ENCODE measurements at regions not wholly inside any gene's neighbourhood (a gene's known extent, or its start where the extent isn't known, plus 50 kb on each side); places are given as distances from the start of the nearest gene placed in this dataset.

DNA sequence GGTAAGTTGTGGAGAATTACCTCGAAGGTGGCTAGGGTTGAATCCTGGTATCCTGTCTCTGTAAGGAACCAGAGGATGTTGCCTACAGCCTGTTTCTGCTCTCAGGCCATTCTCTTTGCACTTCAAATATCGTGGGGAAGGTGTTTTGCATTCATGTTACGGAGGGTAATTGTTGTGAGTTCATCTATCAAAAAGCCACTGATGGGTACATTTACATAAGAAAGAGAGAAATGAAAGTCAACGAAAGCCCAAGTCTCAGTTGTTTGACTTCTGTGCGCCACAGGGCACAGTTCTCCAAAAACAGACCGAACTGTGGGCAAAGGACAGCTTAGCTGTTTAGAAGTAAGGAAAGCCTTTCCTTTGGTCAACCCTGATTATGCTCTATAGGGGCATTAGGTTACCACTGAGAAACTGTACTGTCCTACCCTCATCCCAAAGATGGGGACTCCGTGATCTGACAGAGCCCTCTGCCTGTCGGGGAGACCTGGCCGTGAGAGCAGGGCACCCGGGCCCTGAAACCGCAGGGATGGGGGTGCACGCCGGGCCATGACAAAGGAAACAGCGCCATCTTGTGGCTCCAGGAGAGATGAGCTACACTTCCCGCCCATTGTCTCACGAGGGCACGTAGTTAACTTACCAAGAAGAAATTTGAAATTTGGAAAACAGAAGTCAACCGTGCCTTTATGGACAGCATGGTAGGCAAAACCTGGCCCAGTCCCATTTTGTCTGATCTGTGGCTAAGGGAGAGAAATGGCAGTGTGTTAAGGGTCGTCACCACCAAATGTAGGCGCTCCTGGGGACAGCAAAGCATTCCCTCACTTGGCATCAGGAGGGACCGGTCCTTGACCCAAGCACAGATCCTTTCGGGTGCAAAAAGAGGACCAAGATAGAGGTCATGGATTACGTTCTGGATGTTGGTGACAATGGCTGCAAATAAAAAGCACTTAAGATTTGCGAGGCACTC, 74.5 kb upstream of the DYNLRB2 start:
- no peak overlapping the region for H3K4me2 ChIP-seq (ENCODE audit: insufficient read depth, low read length)
- no peaks in the 10 kb centered on the region for H4K20me1 ChIP-seq (replicated peaks; ENCODE audit: control insufficient read depth, extremely low read depth, insufficient read depth, low read length)
- H3K4me1 ChIP-seq (ENCODE audit: control insufficient read depth, extremely low read depth, insufficient read depth, low read length), result no peaks in the 10 kb centered on the region
- DNase-seq (ENCODE audit: low read depth, low spot score) (peak; percentile 39), FAIRE-seq (peak; percentile 59)
- no peak overlapping the region for H3K9ac ChIP-seq (replicated peaks; ENCODE audit: extremely low read depth, insufficient read depth, low read length)
- BruUV-seq (replicated peaks), result no TSS peak
- no peaks in the 10 kb centered on the region for H3K27me3 ChIP-seq (ENCODE audit: control insufficient read depth in 2 of 2, insufficient read depth in 2 of 2, low read length in 2 of 2)
- dilution Hi-C loops (cut with MboI; ENCODE audit: extremely low pct_ligation_motif_present, low sequenced_read_pairs) (no loop called here), intact Hi-C loops (cut with micrococcal nuclease) (loop anchor here (1.0 to 2.0 kb wide), 2 partner anchors 469 to 864 kb away; no protein-coding TSS in a partner anchor)
- H3K9me1 ChIP-seq (replicated peaks; ENCODE audit: control insufficient read depth, extremely low read depth, insufficient read depth, low read length), result no peaks in the 10 kb centered on the region
- no peaks in the 10 kb centered on the region for H3K79me2 ChIP-seq (ENCODE audit: control insufficient read depth, insufficient read depth, low read length)
- CTCF ChIA-PET, result interaction anchor here (0.6 to 2.1 kb wide), 30 partner anchors 9 to 1904 kb away, joined by 3 to 37 read pairs (median 4); partner anchors contain the start of gene MAF
- H2AFZ ChIP-seq (ENCODE audit: low read depth, low read length), result no peak overlapping the region
- H3K27ac ChIP-seq (ENCODE audit: insufficient read depth, low read depth, low read length), result no peak overlapping the region
- no peaks in the 10 kb centered on the region for H3K9me3 ChIP-seq (replicated peaks; ENCODE audit: control insufficient read depth, insufficient read depth, low read length)
- no peak overlapping the region for H3K4me3 ChIP-seq (replicated peaks in 1 of 3; ENCODE audit: insufficient read depth in 1 of 3, low read depth in 1 of 3, low read length in 3 of 3)
- POLR2A ChIA-PET, result no interaction called here
- no peaks in the 10 kb centered on the region for H3K36me3 ChIP-seq (ENCODE audit: control insufficient read depth in 2 of 2, extremely low read depth in 1 of 2, insufficient read depth in 2 of 2, low read length in 2 of 2)
- TF ChIP-seq JUN (IDR thresholded peaks at IDR 0.05; ENCODE audit: borderline replicate concordance, insufficient read depth, insufficient read length, low read depth), result no peak
- TF ChIP-seq, protein P1, sequence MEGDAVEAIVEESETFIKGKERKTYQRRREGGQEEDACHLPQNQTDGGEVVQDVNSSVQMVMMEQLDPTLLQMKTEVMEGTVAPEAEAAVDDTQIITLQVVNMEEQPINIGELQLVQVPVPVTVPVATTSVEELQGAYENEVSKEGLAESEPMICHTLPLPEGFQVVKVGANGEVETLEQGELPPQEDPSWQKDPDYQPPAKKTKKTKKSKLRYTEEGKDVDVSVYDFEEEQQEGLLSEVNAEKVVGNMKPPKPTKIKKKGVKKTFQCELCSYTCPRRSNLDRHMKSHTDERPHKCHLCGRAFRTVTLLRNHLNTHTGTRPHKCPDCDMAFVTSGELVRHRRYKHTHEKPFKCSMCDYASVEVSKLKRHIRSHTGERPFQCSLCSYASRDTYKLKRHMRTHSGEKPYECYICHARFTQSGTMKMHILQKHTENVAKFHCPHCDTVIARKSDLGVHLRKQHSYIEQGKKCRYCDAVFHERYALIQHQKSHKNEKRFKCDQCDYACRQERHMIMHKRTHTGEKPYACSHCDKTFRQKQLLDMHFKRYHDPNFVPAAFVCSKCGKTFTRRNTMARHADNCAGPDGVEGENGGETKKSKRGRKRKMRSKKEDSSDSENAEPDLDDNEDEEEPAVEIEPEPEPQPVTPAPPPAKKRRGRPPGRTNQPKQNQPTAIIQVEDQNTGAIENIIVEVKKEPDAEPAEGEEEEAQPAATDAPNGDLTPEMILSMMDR (IDR thresholded peaks at IDR 0.05; ENCODE audit: extremely low read depth in 1 of 2, insufficient read depth in 1 of 2, low read depth in 1 of 2, low read length in 2 of 2), result peak; percentile 78 to 84

Data from endothelial cell of umbilical vein (primary cell).